ENCODE measurements at regions not wholly inside any gene's neighbourhood (a gene's known extent, or its start where the extent isn't known, plus 50 kb on each side); places are given as distances from the start of the nearest gene placed in this dataset.

DNA sequence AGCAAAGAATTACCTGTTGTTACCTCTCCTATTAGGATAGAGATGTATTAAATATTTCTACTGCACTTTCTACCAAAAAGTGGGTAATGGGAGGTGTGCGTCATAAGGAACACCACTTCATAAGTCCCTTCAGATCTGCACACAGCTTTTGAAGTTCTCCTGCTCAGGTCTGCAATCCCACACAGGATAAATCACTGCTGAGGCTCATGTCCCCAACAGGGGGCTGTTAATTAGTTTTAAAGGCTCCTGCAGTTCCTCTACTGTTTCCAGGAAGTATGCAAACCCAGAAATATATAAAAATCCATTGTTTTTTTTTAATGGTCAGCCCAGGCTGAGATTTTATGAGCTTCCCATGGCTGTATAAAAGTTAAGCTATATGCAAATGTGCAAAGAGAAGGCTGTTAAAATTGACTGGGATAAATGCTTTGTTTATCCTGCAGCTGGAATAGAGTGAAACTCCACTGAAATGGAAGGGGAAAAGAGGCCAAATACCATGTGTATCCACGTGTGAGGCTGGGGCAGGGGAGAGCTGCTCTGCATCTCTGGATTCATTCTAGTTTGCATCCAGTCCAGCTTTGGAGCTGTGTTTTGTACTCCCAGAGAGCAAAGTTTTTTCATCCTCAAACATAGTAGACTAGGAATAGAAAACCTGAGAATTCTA lies 903.7 kb downstream of the TDRD15 start (continued):
- no peak for TF ChIP-seq BHLHE40 (IDR thresholded peaks at IDR 0.05; ENCODE audit: low read length)
- no peak for TF ChIP-seq PAWR (CRISPR knock-in tag; IDR thresholded peaks at IDR 0.05; ENCODE audit: borderline replicate concordance)
- TF ChIP-seq, protein P1, sequence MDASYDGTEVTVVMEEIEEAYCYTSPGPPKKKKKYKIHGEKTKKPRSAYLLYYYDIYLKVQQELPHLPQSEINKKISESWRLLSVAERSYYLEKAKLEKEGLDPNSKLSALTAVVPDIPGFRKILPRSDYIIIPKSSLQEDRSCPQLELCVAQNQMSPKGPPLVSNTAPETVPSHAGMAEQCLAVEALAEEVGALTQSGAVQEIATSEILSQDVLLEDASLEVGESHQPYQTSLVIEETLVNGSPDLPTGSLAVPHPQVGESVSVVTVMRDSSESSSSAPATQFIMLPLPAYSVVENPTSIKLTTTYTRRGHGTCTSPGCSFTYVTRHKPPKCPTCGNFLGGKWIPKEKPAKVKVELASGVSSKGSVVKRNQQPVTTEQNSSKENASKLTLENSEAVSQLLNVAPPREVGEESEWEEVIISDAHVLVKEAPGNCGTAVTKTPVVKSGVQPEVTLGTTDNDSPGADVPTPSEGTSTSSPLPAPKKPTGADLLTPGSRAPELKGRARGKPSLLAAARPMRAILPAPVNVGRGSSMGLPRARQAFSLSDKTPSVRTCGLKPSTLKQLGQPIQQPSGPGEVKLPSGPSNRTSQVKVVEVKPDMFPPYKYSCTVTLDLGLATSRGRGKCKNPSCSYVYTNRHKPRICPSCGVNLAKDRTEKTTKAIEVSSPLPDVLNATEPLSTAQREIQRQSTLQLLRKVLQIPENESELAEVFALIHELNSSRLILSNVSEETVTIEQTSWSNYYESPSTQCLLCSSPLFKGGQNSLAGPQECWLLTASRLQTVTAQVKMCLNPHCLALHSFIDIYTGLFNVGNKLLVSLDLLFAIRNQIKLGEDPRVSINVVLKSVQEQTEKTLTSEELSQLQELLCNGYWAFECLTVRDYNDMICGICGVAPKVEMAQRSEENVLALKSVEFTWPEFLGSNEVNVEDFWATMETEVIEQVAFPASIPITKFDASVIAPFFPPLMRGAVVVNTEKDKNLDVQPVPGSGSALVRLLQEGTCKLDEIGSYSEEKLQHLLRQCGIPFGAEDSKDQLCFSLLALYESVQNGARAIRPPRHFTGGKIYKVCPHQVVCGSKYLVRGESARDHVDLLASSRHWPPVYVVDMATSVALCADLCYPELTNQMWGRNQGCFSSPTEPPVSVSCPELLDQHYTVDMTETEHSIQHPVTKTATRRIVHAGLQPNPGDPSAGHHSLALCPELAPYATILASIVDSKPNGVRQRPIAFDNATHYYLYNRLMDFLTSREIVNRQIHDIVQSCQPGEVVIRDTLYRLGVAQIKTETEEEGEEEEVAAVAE (CRISPR knock-in tag; IDR thresholded peaks at IDR 0.05; ENCODE audit: borderline replicate concordance): no peak
- TF ChIP-seq ATF1 (CRISPR knock-in tag; IDR thresholded peaks at IDR 0.05): no peak
- no peak for TF ChIP-seq PHB2 (IDR thresholded peaks at IDR 0.05; ENCODE audit: partially characterized antibody)
- TF ChIP-seq KLF15 (CRISPR knock-in tag; IDR thresholded peaks at IDR 0.05; ENCODE audit: borderline replicate concordance): no peak
- TF ChIP-seq ZNF773 (CRISPR knock-in tag; IDR thresholded peaks at IDR 0.05; ENCODE audit: borderline replicate concordance): no peak

DNA sequence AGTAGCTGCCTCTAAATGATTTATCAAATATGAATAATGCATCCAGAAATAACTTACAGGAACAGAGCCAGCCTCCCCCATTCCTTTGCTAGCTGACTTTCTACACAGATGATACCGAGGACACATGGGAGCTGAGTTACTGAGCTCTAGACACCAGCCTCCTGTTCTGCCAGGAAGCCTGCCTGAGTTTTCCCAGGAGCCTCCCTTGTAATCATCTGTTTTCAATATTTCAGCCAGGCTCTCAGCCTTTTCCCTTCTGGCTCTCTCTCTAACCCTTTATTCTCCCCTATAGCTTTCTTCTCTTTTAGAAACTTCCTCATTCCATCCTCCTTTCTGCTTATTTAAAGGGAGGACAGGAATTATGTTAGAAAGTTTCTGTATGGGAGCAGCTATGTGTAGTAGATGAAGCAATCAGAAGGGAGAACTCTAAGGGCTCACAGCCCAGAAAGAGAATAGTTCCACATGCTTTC lies 911.6 kb downstream of the TDRD15 start:
- no peak for DNase-seq (ENCODE audit: low spot score)
- no peak overlapping the region for H3K9ac ChIP-seq (ENCODE audit: insufficient read depth, low read depth, low read length)
- intact Hi-C loops (cut with micrococcal nuclease; ENCODE audit: unreplicated experiment) (no loop called here), in situ Hi-C loops (cut with HindIII; ENCODE audit: extremely low pct_ligation_motif_present, low pct_unique_long_range_greater_than_20kb) (no loop called here)
- no peak for ATAC-seq
- no peak for FAIRE-seq
- H3K27ac ChIP-seq (ENCODE audit: extremely low read length, insufficient read depth, low read length): no peak overlapping the region
- H3K36me3 ChIP-seq (replicated peaks in 1 of 2; ENCODE audit: control insufficient read depth in 1 of 2, insufficient read depth in 2 of 2, low read length in 2 of 2): no peaks in the 10 kb centered on the region
- no peaks in the 10 kb centered on the region for H3K4me1 ChIP-seq (ENCODE audit: insufficient read depth, low read length)
- POLR2A ChIA-PET: no interaction called here
- BruUV-seq (replicated peaks): no TSS peak
- H4K20me1 ChIP-seq (ENCODE audit: insufficient read depth, low read length): no peaks in the 10 kb centered on the region
- H3K79me2 ChIP-seq (ENCODE audit: insufficient read depth, low read length): no peaks in the 10 kb centered on the region
- H3K9me3 ChIP-seq (ENCODE audit: low read length): no peaks in the 10 kb centered on the region
- TF ChIP-seq, protein P2, sequence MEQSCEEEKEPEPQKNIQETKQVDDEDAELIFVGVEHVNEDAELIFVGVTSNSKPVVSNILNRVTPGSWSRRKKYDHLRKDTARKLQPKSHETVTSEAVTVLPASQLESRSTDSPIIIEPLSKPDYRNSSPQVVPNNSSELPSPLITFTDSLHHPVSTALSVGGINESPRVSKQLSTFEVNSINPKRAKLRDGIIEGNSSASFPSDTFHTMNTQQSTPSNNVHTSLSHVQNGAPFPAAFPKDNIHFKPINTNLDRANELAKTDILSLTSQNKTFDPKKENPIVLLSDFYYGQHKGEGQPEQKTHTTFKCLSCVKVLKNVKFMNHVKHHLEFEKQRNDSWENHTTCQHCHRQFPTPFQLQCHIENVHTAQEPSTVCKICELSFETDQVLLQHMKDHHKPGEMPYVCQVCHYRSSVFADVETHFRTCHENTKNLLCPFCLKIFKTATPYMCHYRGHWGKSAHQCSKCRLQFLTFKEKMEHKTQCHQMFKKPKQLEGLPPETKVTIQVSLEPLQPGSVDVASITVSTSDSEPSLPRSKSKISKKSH (CRISPR knock-in tag; IDR thresholded peaks at IDR 0.05; ENCODE audit: borderline replicate concordance): no peak
- TF ChIP-seq ZNF468 (CRISPR knock-in tag; IDR thresholded peaks at IDR 0.05): no peak
- TF ChIP-seq, protein P3, sequence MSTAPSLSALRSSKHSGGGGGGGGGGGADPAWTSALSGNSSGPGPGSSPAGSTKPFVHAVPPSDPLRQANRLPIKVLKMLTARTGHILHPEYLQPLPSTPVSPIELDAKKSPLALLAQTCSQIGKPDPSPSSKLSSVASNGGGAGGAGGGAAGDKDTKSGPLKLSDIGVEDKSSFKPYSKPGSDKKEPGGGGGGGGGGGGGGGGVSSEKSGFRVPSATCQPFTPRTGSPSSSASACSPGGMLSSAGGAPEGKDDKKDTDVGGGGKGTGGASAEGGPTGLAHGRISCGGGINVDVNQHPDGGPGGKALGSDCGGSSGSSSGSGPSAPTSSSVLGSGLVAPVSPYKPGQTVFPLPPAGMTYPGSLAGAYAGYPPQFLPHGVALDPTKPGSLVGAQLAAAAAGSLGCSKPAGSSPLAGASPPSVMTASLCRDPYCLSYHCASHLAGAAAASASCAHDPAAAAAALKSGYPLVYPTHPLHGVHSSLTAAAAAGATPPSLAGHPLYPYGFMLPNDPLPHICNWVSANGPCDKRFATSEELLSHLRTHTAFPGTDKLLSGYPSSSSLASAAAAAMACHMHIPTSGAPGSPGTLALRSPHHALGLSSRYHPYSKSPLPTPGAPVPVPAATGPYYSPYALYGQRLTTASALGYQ (CRISPR knock-in tag; IDR thresholded peaks at IDR 0.05): no peak
- no peak for TF ChIP-seq ZNF598 (CRISPR knock-in tag; IDR thresholded peaks at IDR 0.05; ENCODE audit: borderline replicate concordance)
- H3K27me3 ChIP-seq (ENCODE audit: control insufficient read depth in 1 of 2, insufficient read depth in 2 of 2, low read length in 2 of 2): no peaks in the 10 kb centered on the region
- CTCF ChIA-PET (ENCODE audit: low intra/inter-chr PET ratio, low total read pairs): no interaction called here
- H3K4me3 ChIP-seq (replicated peaks in 1 of 3; ENCODE audit: insufficient read depth in 1 of 3, low read depth in 2 of 3, low read length in 3 of 3): no peak overlapping the region
- H2AFZ ChIP-seq (ENCODE audit: low read length): no peak overlapping the region
- H3K4me2 ChIP-seq (ENCODE audit: low read depth, low read length): no peak overlapping the region
- WGBS (ENCODE audit: low lambda C conversion rate): 0% methylated on average over 1 of the region's 1 CpG

Measured in HepG2 (cell line).